ENCODE measurements at regions not wholly inside any gene's neighbourhood (a gene's known extent, or its start where the extent isn't known, plus 50 kb on each side); places are given as distances from the start of the nearest gene placed in this dataset.
"Not testable (repeated sequence)": the region's sequence is repeated elsewhere in the genome, so short reads cannot be mapped to it uniquely, and the experiment has no call there.

DNA sequence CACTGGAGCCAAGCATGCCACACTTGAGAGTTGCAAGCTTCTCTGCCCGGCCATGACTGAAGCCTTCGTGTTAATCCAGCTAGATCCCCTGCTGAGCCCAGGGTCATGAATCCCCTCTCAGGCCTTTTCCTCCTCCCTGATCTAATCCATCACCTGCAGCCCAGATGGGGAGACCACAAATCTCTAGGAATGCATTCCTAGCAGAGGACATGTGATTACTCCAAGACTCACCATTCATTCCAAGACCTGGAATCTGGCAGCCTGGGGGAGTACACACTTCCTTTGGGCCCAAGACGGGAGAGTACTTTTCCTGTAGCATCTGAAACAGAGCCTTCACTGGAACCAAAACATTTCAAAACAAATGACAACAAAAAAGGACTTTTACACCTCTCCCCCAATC lies 269.3 kb upstream of the NFIA start:
- no peak for DNase-seq (ENCODE audit: low spot score)

DNA sequence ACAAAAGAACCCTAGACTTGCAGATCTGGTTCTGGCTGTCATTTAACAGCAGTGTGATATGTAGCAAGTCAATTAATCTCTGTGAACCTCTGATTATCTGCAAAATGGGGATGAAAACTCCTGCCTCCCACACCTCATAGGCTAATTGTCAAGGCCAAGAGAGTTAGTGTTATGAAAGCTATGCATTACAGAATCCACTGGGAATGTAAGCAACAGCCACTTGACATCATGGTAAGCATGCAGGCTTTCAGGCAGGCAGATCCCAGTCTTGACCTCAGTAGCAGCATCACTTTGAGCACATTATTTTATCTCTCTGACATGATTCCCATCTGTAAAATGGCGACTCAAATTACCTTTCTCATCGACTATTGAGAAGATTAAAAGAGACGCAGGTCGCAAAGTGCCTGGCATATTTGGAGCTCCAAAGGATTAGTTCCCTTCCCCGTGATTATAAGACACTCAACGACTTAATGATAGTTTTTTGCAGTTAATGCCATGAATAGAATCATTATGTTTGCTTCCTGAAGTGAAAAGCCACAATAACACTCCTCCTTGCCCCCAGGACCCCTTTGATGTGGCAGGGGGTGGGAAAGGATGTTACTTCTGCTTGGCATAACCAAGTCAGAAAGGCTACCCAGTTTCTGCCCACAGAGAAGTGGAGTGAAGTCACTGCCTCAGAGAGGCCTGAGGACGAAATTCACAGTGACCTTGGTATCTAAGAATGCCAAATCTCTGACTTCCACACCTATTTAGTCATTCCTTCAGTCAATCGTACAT lies 273.0 kb upstream of the NFIA start:
- DNase-seq (ENCODE audit: low spot score), result no peak

- DNase-seq (ENCODE audit: low spot score), result no peak
Measured at GRCh38 chr1:60808676-60809075, 273.7 kb upstream of the NFIA start.

- DNase-seq (ENCODE audit: low spot score), result no peak
Measured at GRCh38 chr1:60802884-60803283, 279.5 kb upstream of the NFIA start.

DNA sequence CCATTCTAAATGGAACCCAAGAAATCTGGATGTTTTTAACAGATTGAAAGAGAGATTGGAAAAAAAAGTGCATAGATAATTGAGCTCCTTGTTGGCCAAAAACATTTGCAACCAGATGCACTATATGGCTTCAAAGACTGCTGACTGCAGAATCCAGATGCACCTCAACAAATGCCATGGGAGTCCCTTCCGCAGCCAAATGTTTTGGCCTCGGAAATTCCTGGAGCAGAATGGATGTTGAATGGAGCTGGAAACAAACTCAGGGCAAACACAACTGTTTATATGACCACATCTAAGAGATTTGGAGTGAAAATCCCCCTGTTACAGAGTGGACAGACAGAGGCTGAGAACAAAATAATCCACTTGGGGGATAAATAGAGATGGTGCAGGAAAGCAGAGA lies 285.0 kb upstream of the NFIA start:
- no peak for DNase-seq (ENCODE audit: low spot score)

- DNase-seq (ENCODE audit: low spot score), result no peak
Measured at GRCh38 chr1:60791226-60791625, 291.1 kb upstream of the NFIA start.

- DNase-seq (ENCODE audit: low spot score), result not testable (repeated sequence)
Measured at GRCh38 chr1:60773099-60773498, 309.3 kb upstream of the NFIA start.

DNA sequence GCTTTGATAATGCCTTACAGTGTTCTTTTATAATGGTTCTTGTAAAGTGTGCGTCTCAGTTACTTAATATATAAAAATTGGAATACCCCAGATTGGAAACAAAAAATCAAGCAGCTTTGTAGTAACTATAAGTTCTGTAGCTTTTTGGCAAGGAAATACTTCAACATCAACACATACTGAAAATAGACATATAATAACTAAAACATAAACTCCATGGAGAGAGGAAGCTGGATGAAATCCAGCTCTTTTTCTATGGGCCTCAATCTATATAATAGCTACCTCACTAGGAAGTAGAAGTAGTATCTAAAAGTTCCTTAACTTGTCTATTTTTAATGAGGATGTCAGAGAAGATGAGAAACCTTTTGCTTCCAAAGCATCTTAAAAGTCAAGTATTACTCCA lies 313.3 kb upstream of the NFIA start:
- no peak for DNase-seq (ENCODE audit: low spot score)

DNA sequence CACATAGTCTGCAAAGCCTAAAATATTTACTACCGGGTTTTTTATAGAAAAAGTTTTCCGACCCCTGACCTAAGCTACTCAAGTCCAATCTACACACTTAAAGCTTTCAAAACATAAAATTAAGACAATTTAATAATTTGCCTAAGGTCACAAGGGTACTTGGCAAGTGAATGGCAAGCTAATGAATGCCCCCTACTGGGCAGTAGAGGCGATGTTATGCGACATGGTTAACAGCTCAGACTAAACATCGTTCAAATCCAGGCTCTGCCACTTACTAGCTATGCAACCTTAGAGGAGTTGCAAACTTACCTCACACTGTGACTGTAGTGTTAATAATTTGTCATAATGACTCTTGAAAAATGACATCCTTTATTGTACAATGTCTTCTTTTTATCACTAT lies 317.2 kb upstream of the NFIA start:
- DNase-seq (ENCODE audit: low spot score), result peak; percentile 10

GRCh38 chr1:60764489-60764888 lies 317.9 kb upstream of the NFIA start:
- DNase-seq (ENCODE audit: low spot score), result no peak

DNA sequence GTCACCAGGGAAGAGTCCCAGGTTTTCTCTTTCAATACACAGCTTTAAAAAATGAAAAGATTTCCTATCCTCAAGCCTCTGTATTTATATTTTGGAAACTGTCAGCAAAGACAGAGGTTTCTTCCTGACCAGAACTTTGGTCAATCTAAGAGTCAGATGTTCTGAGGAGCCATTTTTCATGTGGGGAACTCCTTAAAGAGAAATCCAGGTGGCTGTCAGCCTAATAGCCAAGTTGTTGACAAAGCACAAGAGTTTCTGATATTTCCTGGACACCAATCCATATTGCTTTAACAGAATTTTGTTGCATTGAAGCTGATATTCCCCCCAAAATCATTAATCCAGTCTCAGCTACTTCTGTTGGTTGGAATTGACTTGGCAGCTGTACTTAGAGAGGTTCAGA lies 318.6 kb upstream of the NFIA start:
- no peak for DNase-seq (ENCODE audit: low spot score)

DNA sequence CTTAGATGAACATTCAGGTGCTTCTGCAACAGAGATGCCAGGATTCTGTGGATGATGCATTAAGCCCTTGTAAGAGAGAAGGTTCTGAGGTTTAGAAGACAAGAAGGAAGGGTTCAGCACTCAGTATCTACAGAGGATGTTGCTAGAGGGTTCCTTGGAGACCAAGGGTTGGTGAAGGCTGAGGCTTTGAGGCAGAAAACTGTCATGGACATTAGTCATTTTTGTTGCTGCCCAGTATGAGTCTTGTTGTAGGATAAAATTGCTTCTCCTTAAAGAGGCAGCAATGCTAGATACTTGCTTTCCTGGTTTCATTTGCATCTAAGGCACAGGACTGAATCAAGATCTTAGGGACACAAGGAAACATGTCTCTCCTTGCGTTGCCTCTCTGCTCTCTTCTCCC lies 319.4 kb upstream of the NFIA start:
- no peak for DNase-seq (ENCODE audit: low spot score)

GRCh38 chr1:60762176-60762575 lies 320.2 kb upstream of the NFIA start:
- DNase-seq (ENCODE audit: low spot score), result no peak

DNA sequence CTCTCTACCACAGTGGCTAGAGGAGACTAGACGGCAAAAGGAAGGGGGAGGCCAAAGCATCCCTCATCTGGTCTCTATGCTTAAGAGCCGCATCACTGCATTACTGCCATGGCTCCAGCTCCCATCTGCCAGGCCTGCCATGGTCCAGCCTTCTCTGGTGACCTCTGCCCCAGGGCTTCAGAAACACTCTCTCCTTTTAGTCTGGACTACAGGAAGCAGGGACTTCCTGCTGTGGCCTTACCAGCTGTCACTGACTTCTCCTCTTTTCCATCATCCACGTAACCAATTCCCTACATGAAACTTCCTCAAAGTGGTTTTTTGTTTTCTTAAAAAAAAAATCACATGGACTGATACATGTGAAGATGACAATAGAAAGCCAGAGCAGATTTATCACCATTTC lies 323.1 kb upstream of the NFIA start:
- DNase-seq (ENCODE audit: low spot score), result no peak

DNA sequence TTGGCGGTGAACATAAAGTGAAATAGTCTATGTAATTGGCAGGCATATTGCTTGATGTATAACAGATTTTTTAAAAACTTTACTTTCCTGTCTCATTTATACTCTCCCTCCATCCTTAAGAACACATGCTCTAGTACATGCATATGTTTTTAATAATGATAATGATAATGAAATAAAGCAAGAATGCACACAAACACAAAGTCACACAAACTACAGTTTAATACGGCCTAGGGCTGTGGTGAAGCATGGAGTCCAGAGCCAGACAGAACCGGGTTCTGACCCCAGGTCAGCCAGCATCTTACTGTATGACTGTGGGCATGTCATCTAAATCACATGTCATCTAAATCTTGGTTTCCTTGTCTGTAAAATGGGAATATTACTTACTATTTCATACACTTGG lies 324.9 kb upstream of the NFIA start:
- no peak for DNase-seq (ENCODE audit: low spot score)

- DNase-seq (ENCODE audit: low spot score), result no peak
Measured at GRCh38 chr1:60753036-60753900, 329.1 kb upstream of the NFIA start.

- no peak for DNase-seq (ENCODE audit: low spot score)
Measured at GRCh38 chr1:60751306-60751705, 331.1 kb upstream of the NFIA start.

GRCh38 chr1:60747353-60747752 lies 335.0 kb upstream of the NFIA start:
- no peak for DNase-seq (ENCODE audit: low spot score)

DNA sequence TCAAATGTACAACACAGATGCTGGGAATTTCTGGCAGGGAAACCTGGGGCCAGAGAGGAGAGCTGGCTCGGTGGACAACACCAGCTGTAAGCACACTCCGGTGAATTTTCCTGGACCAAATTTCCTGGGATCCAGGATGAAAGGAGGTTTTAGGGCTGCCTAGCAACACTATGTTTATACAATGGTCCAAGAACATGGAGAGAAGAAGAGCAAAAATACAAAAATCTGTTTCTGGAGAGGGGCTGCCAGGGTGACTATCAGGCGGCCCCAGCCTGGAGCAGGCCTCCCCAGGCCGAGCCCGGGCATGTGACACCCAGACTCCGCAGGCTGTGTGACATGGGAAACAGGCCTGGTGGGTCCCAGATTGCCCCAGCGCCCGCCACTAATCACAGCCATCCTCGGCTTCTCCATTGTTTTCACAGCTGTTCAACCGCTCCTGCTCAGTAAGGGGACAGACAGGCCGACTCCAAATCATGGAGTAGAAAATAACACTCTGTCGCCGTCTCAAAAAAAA lies 336.0 kb upstream of the NFIA start:
- no peak for DNase-seq (ENCODE audit: low spot score)

DNA sequence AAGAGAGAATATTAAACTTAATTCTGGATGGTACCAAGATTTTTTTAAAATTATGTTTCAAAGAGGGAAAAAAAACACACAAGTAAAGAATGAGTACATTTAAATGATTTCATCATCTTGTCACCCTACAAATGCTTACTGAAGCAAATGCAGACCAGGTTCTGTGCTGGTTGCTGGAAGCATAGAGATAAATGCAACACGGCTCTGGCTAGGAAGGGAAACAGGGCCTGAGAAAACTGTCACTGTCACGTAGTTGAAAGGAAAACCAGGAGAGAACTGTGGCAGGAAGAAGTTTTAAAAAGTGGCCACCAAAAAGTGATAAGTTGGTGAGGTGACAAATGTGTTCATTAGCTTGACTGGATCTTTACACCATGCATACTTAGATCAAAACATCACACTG lies 336.9 kb upstream of the NFIA start:
- no peak for DNase-seq (ENCODE audit: low spot score)

GRCh38 chr1:60742339-60742738 lies 340.0 kb upstream of the NFIA start:
- DNase-seq (ENCODE audit: low spot score), result no peak

GRCh38 chr1:60740154-60740553 lies 342.2 kb upstream of the NFIA start:
- no peak for DNase-seq (ENCODE audit: low spot score)

- DNase-seq (ENCODE audit: low spot score), result no peak
Measured at GRCh38 chr1:60739729-60740128, 342.6 kb upstream of the NFIA start.

Data from cerebellar cortex (tissue), 1 donor.